ENCODE measurements at regions not wholly inside any gene's neighbourhood (a gene's known extent, or its start where the extent isn't known, plus 50 kb on each side); places are given as distances from the start of the nearest gene placed in this dataset.

DNA sequence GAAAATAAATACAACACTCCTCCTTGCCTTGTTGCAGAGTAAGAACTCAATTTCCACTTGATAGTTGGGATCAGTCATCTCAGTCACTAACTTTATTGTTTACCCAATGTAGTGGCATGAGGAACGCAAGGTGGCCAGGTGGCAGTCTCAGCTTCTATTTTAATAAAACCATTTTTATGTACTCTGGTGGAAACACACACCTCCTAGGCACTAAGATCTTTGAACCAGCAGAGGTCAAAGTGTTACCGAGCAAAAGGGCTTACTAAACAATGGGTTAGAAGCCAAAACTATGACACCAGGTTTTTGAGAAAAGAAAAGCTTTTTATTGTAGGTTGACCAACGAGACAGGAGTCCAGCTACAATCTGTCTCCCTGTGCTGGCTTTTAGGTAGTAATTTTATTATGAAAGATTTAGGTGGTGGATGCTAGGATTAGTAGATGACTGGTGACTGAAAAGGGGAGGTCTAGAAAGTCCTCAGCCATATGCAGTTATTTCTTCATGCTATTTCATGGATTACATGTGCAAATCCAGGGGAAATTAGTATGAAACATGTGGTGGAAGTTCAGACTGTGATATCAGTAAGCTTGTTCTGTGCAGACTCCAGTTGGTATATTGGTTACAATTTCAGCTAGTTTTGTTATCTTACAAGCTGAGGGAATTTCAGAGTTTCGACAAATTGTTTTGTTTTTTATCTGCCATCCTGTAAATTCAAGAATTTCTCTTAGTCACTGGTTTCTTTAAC, 122.3 kb downstream of the PCTP start:
- peak; percentile 21 for DNase-seq (ENCODE audit: low read depth)
- no peak for TF ChIP-seq CTCF (IDR thresholded peaks at IDR 0.05; ENCODE audit: insufficient read depth, low read depth, low read length, missing control alignments)
- no peak overlapping the region for H3K4me3 ChIP-seq (ENCODE audit: low read depth, low read length)

- no peak for DNase-seq (ENCODE audit: low read depth)
- TF ChIP-seq CTCF (IDR thresholded peaks at IDR 0.05; ENCODE audit: insufficient read depth, low read depth, low read length, missing control alignments) = no peak
- H3K4me3 ChIP-seq (ENCODE audit: low read depth, low read length) = no peak overlapping the region
Measured at GRCh38 chr17:55883149-55883548, 132.3 kb downstream of the PCTP start.

- no peak overlapping the region for H3K4me3 ChIP-seq (ENCODE audit: low read depth, low read length)
- no peak for TF ChIP-seq CTCF (IDR thresholded peaks at IDR 0.05; ENCODE audit: insufficient read depth, low read depth, low read length, missing control alignments)
- DNase-seq (ENCODE audit: low read depth) = no peak
Measured at GRCh38 chr17:55887531-55887930, 136.7 kb downstream of the PCTP start.

DNA sequence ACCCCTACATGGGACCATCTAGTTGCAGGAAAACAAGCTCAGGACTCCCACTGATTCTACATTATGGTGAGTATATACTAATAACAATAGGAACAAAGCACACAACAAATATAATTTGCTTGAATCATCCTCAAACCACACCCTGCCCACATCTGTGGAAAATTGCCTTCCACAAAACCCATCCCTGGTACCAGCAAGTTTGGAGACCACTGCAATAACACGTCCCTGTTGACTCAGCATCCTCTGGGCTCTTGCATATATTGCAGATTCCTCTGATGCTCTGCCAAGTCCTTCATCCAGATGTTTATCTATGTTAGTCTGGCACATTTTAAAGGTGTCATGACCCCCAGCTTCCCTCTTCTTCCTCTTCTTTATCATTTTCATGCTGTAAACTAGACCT, 138.4 kb downstream of the PCTP start:
- no peak for DNase-seq (ENCODE audit: low read depth)
- no peak overlapping the region for H3K4me3 ChIP-seq (ENCODE audit: low read depth, low read length)
- TF ChIP-seq CTCF (IDR thresholded peaks at IDR 0.05; ENCODE audit: insufficient read depth, low read depth, low read length, missing control alignments) = no peak

DNA sequence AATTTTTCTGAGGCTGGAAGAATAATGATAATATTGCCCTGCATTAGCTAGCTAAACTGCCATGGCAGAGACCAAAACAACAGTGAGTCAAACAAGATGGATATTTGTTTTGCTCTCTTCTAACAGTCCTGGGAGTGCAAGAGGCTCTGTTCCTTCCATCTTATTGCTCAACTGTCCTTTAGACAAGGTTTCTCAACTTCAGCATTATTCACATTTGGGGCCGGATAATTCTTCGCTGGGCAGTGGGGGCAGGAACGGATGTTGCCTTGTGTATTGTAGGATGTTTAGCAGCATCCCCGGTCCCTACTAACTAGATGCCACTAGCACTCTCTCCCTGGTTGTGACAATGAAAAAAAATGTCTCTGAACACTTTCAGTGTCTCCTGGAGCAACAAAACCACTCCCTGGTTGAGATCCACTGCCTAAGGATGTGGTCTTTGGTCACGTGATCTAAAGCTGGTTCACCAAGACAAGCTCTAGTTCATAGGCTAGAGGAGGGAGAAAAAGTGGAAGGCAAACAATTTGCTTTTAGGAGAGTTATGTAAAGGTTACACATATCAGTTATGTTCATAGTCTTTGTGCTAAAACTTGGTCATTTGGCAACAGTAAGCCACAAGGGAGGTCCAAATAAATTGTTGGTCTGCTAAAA, 144.4 kb downstream of the PCTP start:
- DNase-seq (ENCODE audit: low read depth) = no peak
- no peak for TF ChIP-seq CTCF (IDR thresholded peaks at IDR 0.05; ENCODE audit: insufficient read depth, low read depth, low read length, missing control alignments)

DNA sequence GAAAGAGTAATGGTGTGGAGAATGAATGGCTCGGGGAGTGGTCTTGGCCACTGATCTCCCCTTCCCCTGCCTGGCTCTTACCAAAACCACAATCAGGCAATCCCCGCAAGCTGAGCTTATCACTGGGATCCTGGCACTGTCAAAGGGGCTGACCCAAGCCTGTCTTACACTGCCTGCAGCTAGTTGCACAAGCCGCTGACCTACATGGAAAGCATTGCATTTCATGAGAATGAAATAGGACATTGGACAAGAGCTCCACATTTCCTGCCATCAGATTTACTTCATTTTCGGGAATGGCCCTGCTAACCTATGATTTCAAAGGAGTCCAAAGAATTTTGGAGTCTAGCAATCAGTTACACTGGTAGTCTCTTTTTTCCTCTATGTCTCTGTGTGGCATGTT, 146.4 kb downstream of the PCTP start:
- TF ChIP-seq CTCF (IDR thresholded peaks at IDR 0.05; ENCODE audit: insufficient read depth, low read depth, low read length, missing control alignments) = no peak
- no peak overlapping the region for H3K4me3 ChIP-seq (ENCODE audit: low read depth, low read length)
- DNase-seq (ENCODE audit: low read depth) = no peak

More for the DNA sequence above, 144.4 kb downstream of the PCTP start:
- H3K4me3 ChIP-seq (ENCODE audit: low read depth, low read length) = no peak overlapping the region
